SK-N-SH treated with all-trans-retinoic acid at 6 μM for 48 hours (cell line): ENCODE measurements at regions not wholly inside any gene's neighbourhood (a gene's known extent, or its start where the extent isn't known, plus 50 kb on each side); places are given as distances from the start of the nearest gene placed in this dataset.

Source experiments
- ATAC-seq: fragments of 200-7000 bp; cut with Tn5 transposase; 3 replicates; pipeline ENCODE4 v1.9.1; 2020; ENCODE audit warnings: mild to moderate bottlenecking, moderate library complexity
- ARNTL ChIP-seq: fragments of 450-650 bp; formaldehyde crosslinking; IDR thresholded peaks from 2 replicates; pipeline ENCODE4 v1.5.0; 2020; ENCODE audit warnings: low read depth, mild to moderate bottlenecking, moderate library complexity, borderline replicate concordance
- BACH2 ChIP-seq: fragments of 250-450 bp; sonication (Bioruptor Pico); IDR thresholded peaks from 2 replicates; pipeline ENCODE4 v1.9.0; 2021; ENCODE audit warnings: mild to moderate bottlenecking, borderline replicate concordance
- CSDC2 ChIP-seq: fragments of 250-450 bp; sonication (Bioruptor Pico); IDR thresholded peaks from 2 replicates; pipeline ENCODE4 v1.5.0; 2020; ENCODE audit warnings: mild to moderate bottlenecking, moderate library complexity
- CSRNP3 ChIP-seq: fragments of 250-450 bp; sonication (Bioruptor Pico); IDR thresholded peaks from 2 replicates; pipeline ENCODE4 v1.5.1; 2021; ENCODE audit warnings: mild to moderate bottlenecking, moderate library complexity
- ESRRG ChIP-seq: fragments of 250-450 bp; sonication (Bioruptor Pico); IDR thresholded peaks from 2 replicates; pipeline ENCODE4 v1.6.1; 2021; ENCODE audit warnings: mild to moderate bottlenecking
- GLIS3 ChIP-seq: fragments of 250-450 bp; sonication (Bioruptor Pico); IDR thresholded peaks from 2 replicates; pipeline ENCODE4 v1.5.0; 2020; ENCODE audit warnings: mild to moderate bottlenecking, moderate library complexity
- ISL1 ChIP-seq: fragments of 250-450 bp; sonication (Bioruptor Pico); IDR thresholded peaks from 2 replicates; pipeline ENCODE4 v2.1.2; 2022; ENCODE audit warnings: mild to moderate bottlenecking, moderate library complexity
- OSR1 ChIP-seq: fragments of 250-450 bp; sonication (Bioruptor Pico); IDR thresholded peaks from 2 replicates; pipeline ENCODE4 v1.8.0; 2022; ENCODE audit warnings: moderate library complexity, mild to moderate bottlenecking, inconsistent platforms
- RARB ChIP-seq: fragments of 250-450 bp; sonication (Bioruptor Pico); IDR thresholded peaks from 2 replicates; pipeline ENCODE4 v1.8.0; 2021; ENCODE audit warnings: mild to moderate bottlenecking, moderate library complexity
- SNAI2 ChIP-seq: fragments of 250-450 bp; sonication (Bioruptor Pico); IDR thresholded peaks from 2 replicates; pipeline ENCODE4 v1.5.0; 2020; ENCODE audit warnings: mild to moderate bottlenecking, moderate library complexity
- TCF4 ChIP-seq: fragments of 250-450 bp; sonication (Bioruptor Pico); IDR thresholded peaks from 2 replicates; pipeline ENCODE4 v1.8.0; 2021; ENCODE audit warnings: mild to moderate bottlenecking, moderate library complexity, borderline replicate concordance
- TOX ChIP-seq: fragments of 250-450 bp; sonication (Bioruptor Pico); IDR thresholded peaks from 2 replicates; pipeline ENCODE4 v1.8.0; 2021; ENCODE audit warnings: mild to moderate bottlenecking, moderate library complexity, borderline replicate concordance
- TSHZ2 ChIP-seq: fragments of 250-450 bp; sonication (Bioruptor Pico); IDR thresholded peaks from 2 replicates; pipeline ENCODE4 v1.5.0; 2020; ENCODE audit warnings: mild to moderate bottlenecking, moderate library complexity
- ZC3H10 ChIP-seq: fragments of 250-450 bp; sonication (Bioruptor Pico); IDR thresholded peaks from 2 replicates; pipeline ENCODE4 v1.5.1; 2021; ENCODE audit warnings: mild to moderate bottlenecking, moderate library complexity
- ZFP3 ChIP-seq: fragments of 250-450 bp; sonication (Bioruptor Pico); IDR thresholded peaks from 2 replicates; pipeline ENCODE4 v1.5.0; 2020; ENCODE audit warnings: mild to moderate bottlenecking, moderate library complexity
- ZFP30 ChIP-seq: fragments of 450-650 bp; formaldehyde crosslinking; IDR thresholded peaks from 2 replicates; pipeline ENCODE4 v1.5.0; 2022; ENCODE audit warnings: mild to moderate bottlenecking, moderate library complexity
- ZNF565 ChIP-seq: fragments of 450-650 bp; formaldehyde crosslinking; conservative IDR thresholded peaks from 2 replicates; pipeline ENCODE4 v1.5.0; 2020; ENCODE audit warnings: low read depth, mild to moderate bottlenecking, moderate library complexity
- ZNF8 ChIP-seq: fragments of 450-650 bp; formaldehyde crosslinking; IDR thresholded peaks from 2 replicates; pipeline ENCODE4 v1.5.0; 2020; ENCODE audit warnings: mild to moderate bottlenecking, moderate library complexity
- TF ChIP-seq, protein P1 (sequence below): fragments of 250-450 bp; sonication (Bioruptor Pico); IDR thresholded peaks from 2 replicates; pipeline ENCODE4 v1.8.0; 2021; ENCODE audit warnings: low read depth, mild to moderate bottlenecking, moderate library complexity, borderline replicate concordance

- TF ChIP-seq TOX (CRISPR knock-in tag) (no peak), RARB (CRISPR knock-in tag) (no peak), CSRNP3 (CRISPR knock-in tag) (no peak), GLIS3 (CRISPR knock-in tag) (no peak), BACH2 (no peak), ZC3H10 (CRISPR knock-in tag) (no peak)
Measured at GRCh38 chr5:25892211-25892610, 1146.2 kb downstream of the CDH9 start (continued).

DNA sequence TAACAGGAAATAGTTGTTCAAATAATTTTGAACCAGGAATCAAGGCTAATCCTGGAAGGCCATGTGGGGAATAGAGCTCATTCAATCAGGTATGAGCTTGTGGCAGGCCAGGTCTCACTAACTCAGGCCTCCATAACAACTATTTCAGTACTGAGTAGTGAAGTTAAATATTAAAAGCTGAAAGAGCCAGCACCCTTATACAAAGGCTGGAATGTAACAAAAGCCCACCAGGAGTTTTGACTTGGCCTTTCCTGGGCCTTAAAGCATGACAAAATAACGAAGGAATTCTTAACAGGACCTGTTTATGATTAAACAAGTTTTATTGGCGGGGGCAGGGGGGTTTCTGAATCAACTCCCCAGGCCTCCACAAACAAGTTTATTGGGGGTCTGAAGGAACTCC, 1146.7 kb downstream of the CDH9 start:
- ATAC-seq = no peak
- TF ChIP-seq CSDC2 (CRISPR knock-in tag) = no peak
- TF ChIP-seq ZNF8 (CRISPR knock-in tag) = no peak
- no peak for TF ChIP-seq ARNTL (CRISPR knock-in tag)
- no peak for TF ChIP-seq ZNF565 (CRISPR knock-in tag)
- no peak for TF ChIP-seq TOX (CRISPR knock-in tag)
- TF ChIP-seq, protein P1, sequence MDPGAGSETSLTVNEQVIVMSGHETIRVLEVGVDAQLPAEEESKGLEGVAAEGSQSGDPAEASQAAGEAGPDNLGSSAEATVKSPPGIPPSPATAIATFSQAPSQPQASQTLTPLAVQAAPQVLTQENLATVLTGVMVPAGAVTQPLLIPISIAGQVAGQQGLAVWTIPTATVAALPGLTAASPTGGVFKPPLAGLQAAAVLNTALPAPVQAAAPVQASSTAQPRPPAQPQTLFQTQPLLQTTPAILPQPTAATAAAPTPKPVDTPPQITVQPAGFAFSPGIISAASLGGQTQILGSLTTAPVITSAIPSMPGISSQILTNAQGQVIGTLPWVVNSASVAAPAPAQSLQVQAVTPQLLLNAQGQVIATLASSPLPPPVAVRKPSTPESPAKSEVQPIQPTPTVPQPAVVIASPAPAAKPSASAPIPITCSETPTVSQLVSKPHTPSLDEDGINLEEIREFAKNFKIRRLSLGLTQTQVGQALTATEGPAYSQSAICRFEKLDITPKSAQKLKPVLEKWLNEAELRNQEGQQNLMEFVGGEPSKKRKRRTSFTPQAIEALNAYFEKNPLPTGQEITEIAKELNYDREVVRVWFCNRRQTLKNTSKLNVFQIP = no peak
- no peak for TF ChIP-seq SNAI2 (CRISPR knock-in tag)
- no peak for TF ChIP-seq TSHZ2 (CRISPR knock-in tag)
- TF ChIP-seq RARB (CRISPR knock-in tag) = no peak
- no peak for TF ChIP-seq ESRRG (CRISPR knock-in tag)
- no peak for TF ChIP-seq ZFP30
- TF ChIP-seq ZFP3 (CRISPR knock-in tag) = no peak
- no peak for TF ChIP-seq GLIS3 (CRISPR knock-in tag)
- no peak for TF ChIP-seq ZC3H10 (CRISPR knock-in tag)
- TF ChIP-seq OSR1 (CRISPR knock-in tag) = no peak

DNA sequence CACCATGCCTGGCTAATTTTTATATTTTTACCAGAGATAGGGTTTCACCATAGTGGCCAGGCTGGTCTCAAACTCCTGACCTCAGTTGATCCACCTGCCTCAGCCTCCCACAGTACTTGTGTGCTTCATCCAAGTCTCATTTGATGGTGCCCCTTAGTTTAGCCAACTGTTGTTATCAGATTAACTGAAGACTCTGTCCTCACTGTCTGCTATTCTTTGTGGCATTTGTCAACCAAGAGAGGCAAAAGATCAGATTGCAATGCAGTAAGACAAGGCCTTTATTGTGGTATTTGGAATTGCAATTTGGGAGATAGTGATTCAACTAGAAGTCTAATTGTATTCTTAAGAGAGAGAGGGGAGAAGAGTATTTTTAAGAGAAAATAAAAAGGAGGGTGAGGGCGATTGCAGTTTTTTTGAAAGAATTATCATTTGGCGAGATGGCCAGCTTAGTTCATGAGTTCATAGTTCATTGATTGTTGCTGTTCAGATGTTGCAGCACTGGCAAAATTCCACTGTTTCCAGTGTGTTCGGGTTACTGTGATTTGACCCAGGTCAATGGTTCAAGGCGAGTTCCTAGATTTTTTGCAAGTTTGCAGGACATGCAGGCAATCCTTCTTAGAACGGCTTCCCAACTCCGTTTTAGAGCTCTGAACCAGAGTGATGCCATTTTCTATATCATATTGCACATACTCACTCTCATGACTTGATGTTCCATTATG, 1156.9 kb downstream of the CDH9 start:
- no peak for ATAC-seq
- TF ChIP-seq RARB (CRISPR knock-in tag) = no peak
- no peak for TF ChIP-seq ISL1 (CRISPR knock-in tag)
- no peak for TF ChIP-seq ARNTL (CRISPR knock-in tag)
- no peak for TF ChIP-seq CSRNP3 (CRISPR knock-in tag)
- no peak for TF ChIP-seq SNAI2 (CRISPR knock-in tag)
- no peak for TF ChIP-seq ZFP30
- no peak for TF ChIP-seq TSHZ2 (CRISPR knock-in tag)
- TF ChIP-seq ESRRG (CRISPR knock-in tag) = no peak
- no peak for TF ChIP-seq ZNF8 (CRISPR knock-in tag)
- TF ChIP-seq ZNF565 (CRISPR knock-in tag) = no peak
- TF ChIP-seq BACH2 = no peak
- no peak for TF ChIP-seq TCF4
- no peak for TF ChIP-seq ZC3H10 (CRISPR knock-in tag)
- no peak for TF ChIP-seq TOX (CRISPR knock-in tag)
